HCEC 1CT (cell line): ENCODE measurements at regions not wholly inside any gene's neighbourhood (a gene's known extent, or its start where the extent isn't known, plus 50 kb on each side); places are given as distances from the start of the nearest gene placed in this dataset.
"Not testable (repeated sequence)": the region's sequence is repeated elsewhere in the genome, so short reads cannot be mapped to it uniquely, and the experiment has no call there.

Source experiments
- DNase-seq: peaks from one replicate; pipeline ENCODE4 v3.0.0-alpha.2; 2017

DNA sequence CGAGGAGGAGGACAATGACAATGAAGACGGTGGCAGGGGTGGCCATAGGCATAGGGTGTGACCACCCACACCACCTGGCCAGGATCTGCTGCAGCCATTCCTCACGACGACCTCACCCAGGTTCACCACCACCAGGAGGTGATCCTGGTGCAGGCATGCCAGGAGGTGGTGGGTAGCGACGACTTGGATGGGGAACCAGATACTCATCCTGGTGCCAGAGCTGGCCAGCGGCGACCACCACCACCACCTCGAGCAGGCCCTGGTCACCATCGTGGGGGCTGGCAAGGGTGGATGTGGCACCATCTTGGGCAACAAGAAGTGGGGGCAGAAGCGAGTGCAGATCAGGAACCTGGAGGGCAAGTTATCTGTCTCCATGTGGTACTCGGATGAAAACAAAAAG is 117.1 kb upstream of the NXPH2 start:
- no peak for DNase-seq

DNA sequence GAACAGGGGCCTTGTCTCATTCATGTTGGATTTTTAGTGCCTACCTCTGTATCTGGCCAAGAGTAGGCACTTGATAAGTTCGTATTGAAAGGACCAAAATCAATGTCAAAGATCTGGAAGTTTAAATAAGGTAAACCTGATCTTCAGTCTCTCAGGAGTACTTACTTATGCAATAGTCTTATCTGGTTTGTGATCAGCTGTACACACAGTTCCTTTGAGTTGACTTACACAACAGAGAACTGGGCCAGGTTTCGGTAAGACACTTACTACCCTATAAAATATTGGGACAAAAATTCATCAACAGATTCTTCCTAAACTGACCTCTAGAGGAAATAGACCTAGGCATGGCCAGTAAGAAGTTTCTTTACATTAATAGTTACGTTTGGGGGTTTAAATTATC is 113.6 kb upstream of the NXPH2 start:
- DNase-seq = no peak

DNA sequence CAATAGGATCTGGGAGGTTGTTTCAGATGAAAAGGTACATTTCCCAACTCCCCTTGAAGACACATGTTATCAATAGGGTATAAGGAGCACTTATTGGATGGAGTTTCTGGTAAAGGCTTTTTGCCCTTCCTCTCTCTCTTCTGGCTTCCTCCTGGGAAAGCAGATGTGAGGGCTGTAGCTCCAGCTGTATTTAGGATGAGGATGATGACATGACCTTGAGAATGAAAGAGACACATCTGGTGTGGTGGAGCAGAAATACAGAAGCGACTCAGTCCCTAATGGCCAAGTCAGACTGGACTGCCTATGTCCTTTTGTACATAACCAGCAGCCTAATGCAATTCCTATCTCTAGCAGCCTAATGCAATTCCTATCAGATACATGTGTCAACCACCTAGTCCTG is 100.9 kb upstream of the NXPH2 start:
- DNase-seq = no peak

DNA sequence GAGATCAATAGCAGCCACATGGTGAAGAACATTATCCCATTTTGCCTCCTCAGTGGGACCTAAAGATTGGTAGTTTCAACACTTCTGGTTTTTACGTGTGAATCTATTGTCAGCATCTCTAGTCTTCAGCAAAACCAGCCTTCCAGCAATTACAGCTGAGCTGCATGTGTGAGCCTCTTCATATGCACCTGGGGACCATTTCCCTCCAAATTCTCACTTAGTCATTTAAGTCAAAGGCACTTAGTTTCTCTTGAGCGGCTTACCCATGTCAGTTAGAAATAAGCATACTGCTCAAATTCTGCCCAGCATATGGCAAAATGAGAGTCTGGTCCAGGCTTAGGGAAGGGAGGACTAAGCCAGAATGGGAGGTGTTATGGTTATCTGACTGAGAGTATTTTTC is 99.7 kb upstream of the NXPH2 start:
- no peak for DNase-seq

DNA sequence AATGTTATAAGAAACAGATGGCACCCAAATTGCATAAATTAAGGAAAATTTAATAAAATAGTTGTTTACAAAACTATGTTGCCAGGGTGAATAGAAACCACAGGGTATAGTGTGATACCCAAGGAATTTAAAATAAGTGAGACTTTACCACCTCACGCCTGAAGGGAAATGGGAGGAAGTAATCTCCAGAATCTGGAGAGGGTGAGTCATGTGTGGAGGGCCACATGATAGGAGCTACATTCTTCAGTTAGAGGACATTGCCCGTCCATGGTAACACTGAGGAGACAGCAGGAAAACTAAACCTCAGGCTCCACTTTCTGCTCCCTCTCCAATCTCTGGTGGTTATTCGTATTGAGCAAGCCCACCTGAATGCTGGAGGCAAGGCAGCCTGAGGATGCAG is 97.2 kb upstream of the NXPH2 start:
- no peak for DNase-seq

DNA sequence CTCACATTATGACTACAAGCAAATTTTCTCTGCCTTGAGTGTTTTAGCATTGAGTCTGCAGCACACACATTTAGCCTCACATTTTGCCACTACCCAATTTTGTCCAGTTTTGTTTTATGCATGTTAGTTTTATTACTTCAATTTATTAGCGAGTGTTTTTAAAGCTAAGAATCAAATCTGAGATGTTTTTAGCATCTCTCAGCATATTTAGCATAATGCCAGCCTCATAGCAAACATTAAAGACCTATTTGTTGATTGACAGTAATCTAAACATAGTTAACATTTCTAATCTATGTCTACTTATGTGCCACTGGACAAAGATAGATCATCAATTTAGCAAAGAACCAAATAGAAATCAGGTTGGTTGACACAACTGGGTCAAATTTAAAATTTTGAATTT is 94.1 kb upstream of the NXPH2 start:
- no peak for DNase-seq

DNA sequence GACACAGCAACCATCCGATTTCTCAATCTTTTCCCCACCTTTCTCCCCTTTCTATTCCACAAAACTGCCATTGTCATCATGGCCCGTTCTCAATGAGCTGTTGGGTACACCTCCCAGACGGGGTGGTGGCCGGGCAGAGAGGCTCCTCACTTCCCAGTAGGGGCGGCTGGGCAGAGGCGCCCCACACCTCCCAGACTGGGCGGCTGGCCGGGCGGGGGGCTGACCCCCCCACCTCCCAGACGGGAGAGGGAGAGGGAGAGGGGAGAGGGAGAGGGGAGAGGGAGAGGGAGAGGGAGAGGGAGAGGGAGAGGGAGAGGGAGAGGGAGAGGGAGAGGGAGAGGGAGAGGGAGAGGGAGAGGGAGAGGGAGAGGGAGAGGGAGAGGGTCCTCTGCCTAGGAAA is 91.9 kb upstream of the NXPH2 start:
- not testable (repeated sequence) for DNase-seq

DNA sequence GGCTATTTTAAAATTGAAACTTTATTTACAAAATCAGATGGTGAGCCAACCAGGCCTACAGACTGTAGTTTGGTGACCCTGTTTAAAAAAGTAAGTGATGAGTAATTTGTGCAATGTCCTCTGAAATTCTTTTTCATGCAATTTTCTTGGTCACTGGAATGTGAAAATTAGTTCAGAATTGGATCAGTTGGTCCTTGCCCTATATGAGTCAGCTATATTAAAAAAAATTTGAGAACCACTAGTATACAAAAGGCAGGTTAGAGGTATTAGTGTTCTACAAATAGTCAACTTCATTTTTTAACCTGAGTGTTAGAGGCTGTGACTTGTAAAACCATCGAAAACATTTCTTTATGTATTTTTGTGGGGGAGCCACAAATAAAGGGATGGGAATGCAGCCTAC is 91.1 kb upstream of the NXPH2 start:
- DNase-seq = no peak

DNA sequence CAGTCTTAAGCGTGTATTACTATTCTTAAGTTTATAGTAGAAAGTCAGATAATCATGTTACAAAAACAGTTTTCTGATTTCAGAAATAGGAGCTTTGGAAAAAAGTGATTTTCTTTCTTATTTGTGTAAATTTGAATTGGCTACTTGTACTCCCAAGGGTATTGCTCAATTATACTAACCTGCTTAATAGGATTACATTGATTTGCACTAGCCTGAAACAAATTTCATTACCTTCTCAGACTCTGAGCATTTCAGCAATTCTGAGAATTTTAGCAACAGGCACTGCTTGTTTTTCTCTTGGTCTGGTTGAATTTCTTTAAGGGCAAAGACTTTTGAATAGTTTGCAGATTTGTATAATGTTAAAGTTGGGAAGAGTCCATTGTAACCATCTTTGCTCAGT is 87.2 kb upstream of the NXPH2 start:
- no peak for DNase-seq

DNA sequence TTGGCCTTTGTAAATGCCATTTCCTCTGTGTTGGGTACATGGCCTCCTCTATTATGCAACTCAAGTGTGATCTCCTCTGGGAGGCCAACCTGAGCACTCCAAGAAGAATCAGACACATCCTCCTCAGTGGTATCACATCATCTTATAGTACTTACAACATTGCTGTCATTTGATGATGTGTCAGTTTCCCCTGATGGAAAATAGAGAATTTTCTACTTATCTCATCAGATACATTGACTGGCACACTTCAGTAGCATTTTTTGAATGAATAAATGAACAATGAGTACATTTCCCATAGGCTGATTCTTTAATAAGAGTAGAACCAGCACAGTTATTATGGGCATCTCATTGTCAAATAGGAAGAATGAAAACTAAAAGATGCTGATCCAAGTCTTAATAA is 86.6 kb upstream of the NXPH2 start:
- DNase-seq = no peak

DNA sequence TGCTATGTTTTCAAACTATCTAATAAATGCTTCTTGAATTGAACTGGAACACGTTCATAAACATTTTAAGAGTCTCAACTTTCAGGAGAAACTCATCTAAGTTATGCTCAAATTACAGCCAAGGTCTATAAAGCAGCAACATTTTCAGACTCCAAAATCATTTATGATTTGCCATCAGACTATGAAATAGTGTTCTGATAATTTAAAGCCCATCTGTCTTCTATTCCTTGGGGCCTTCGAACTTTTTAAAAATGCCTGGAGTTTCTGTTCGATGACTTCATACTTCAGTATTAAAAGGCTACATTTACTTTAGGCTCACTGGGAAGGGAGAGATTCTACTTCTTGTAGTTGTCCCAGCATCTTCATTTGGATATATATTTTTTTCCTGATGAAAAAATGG is 73.6 kb upstream of the NXPH2 start:
- no peak for DNase-seq

DNA sequence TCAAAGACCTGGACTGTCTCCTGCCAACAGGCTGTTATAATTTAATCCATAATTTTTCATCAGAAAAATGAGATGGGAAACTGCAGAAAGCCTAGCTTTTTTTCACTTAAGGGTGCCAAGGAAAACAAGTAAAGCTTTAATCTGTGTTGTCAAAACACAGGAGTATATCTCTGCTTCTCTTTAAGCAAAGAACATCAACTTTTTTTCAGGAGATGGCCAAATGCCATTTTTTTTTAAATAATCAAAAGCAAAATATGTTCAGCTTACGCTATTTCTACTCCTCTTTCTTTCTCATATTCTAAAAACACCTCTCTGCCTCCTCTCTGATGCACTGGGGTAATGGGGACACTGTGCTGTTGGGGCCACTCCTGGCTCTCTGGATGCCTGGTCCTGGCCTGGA is 73.1 kb upstream of the NXPH2 start:
- no peak for DNase-seq

DNA sequence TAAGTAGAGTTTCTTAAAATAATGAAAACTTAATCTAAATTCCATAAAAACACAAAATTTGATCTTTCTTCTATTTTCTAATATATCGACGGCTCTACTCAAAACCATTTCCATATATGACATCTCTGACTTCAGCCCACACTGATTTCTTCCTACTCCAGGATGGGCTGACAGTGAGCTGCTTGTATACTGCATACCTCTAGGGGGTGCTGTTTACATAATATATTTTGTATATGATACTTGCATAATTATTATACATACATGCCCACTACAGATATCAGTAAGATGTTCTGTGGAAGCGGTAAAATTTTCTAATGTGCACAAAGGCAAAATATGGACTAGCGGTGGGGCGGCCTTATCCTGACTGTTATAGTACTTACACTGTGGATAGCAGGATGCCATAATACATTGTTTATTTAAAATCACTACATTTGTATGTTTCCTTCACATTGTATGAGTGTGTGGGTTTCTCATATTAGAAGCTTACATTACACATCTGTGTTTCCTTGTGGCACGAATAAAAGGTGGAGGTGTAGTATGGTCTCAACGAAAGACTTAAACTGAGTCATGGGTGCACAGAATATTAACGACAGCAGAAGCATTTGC is 66.1 kb upstream of the NXPH2 start:
- DNase-seq = peak; percentile 20

DNA sequence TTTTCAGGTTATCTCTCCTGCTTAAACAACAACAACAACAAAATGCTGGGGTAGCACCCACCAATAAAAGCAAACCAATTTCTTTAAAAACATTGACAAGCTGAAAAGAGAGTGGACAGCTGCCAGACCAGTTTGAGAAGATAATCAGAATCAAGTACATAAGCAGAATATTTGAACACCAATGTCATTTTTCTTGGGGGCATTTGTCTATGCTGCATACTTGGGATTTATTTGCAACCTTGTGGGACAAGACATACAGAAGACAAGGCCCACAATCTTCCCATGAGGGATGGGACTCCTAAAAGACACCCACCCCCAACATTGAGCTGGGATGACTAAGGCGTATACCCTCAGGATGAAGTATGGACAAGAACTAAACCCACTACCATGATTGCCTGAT is 62.2 kb upstream of the NXPH2 start:
- DNase-seq = no peak

DNA sequence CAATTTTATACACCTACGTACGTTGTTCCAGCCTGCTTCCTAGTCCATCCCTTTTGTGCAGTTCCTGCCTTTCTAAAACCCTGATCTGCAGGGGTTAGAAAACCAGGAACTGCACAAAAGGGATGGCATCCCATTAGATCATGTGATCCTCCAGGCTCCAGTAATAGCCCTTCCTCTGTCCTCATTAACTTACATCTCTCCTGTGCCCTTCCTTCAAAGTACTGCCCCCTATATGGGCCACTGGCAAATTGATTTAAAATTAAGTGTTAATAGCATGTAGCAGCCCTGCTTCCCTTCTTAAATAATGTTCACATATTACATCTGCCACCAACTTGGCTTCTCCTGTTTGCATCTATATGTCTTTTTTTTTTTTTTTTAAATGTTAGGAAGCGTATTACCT is 61.3 kb upstream of the NXPH2 start:
- no peak for DNase-seq

DNA sequence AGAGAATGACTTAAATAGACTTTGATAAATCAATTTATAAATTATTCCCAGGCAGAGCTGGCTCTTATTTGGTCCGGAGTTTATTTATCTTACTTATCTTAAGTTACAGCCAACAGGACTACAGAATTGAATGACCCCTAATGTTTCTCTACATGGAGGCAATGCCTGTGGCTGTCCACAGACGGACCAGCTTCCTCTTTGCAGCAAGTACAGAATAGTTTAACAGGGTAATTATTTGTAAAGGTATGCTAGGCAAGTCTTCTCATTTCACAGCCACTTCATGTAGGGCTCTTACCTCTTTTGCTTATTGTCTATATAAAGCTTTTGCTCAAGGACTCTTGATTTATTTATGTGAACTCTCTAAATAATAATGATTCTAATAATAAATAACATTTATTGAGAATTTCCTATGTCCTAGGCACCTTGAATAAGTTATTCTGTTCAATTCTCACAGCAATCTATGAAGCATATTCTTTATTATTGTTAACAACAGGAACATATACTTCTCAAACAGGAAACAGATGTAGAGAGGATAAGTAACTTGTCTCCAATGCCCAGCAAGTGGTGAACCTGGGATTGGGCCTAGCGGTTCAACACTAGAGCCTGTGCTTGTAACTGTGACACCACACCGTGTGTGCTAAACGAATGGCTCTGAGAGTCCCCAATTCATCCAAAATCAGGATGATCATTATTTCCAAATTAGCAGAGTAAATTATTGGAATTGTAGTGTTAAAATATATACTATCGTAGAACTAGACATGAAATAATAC is 58.8 kb upstream of the NXPH2 start:
- DNase-seq = no peak

DNA sequence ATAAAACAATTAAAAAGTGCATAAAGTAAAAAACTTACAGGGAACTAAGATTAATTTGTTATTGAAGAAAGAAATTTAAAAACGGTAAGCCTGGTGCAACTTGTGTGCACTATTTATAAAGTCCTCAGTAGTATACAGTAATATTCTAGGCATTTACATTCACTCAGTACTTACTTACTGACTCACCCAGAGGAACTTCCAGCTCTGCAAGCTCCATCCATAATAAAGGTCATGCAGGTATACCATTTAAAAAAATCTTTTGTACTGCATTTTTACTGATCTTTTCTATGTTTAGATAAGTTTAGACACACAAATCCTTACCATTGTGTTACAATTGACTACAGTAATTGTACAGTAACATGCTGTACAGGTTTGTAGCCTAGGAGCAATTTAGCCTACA is 51.5 kb upstream of the NXPH2 start:
- no peak for DNase-seq

DNA sequence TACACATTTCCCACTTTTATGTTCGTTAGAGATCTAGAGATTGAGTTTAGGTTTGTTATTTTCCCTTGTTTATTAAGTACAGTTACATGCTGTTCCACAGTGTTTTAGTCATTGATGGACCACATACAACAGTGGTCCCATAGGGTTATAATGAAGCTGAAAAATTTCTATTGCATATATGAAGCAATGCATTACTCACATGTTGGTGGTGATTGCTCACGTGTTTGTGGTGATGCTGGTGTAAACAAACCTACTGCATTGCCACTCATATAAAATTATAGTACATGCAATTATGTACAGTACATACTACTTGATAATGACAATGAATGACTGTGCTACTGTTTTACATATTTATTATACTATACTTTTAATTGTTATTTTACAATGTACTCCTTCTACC is 51.0 kb upstream of the NXPH2 start:
- DNase-seq = no peak

DNA sequence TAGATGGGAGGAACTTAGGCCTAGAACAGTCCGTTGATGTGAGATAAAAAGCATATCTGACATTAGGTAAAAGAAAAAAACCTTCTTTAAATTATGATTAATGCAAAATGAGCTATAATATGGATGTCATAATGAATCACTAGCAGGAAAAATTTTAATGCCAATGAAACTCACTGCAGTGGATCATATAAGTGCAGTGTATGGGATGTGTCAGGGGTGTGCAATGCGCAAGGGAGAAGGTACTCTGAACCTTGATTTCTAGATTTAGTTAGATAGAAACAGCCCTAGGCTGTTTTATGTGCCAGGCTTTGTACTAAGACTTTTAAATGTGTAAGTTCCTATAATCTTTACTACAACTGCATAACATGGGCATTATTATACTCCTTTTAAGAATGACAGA is 50.4 kb upstream of the NXPH2 start:
- no peak for DNase-seq
